ENCODE measurements at regions not wholly inside any gene's neighbourhood (a gene's known extent, or its start where the extent isn't known, plus 50 kb on each side); places are given as distances from the start of the nearest gene placed in this dataset.

DNA sequence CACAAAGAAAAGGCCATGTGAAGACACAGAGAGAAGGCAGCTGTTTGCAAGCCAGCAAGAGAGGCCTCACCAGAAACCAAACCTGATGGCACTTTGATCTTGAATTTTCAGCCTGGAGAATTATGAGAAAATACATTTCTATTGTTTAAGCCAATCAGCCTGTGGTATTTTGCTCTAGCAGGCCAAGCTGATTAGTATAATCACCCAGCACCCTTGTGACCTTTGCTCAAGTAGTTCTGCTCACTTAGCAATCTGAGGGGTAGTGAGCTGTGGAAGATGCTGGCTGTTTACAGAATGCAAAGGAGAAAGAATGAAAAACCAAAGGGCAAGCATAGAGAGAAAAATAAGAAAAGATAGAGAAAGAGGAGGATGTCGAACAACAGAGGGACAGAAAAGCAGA, 396.4 kb upstream of the BOD1L1 start:
- TF ChIP-seq CTCF (IDR thresholded peaks at IDR 0.05): no peak
- TF ChIP-seq POLR2AphosphoS5 (IDR thresholded peaks at IDR 0.05): no peak
